ENCODE measurements at regions not wholly inside any gene's neighbourhood (a gene's known extent, or its start where the extent isn't known, plus 50 kb on each side); places are given as distances from the start of the nearest gene placed in this dataset.

GRCh38 chr6:22497276-22497675, 72.1 kb upstream of the HDGFL1 start:
- H3K36me3 ChIP-seq = no peaks in the 10 kb centered on the region

DNA sequence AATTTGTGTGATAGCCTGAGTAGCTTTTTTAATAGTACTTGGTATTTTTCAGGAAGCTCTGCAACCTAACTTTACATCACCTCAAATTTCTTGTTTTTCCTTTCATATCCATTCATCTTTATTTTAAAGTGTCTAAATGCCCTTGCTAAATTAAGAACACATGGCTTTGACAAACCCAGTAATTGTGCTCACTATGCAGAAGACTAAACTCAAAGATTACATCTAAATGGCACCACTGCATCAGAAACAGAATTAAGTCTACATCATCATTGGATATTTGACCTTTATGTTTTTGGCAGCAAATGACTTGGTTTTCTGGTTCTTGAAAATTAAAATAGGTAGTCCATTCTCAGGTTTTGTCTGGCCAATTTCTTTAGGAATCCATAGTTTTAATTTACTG, 69.6 kb upstream of the HDGFL1 start:
- H3K4me3 ChIP-seq (ENCODE audit: low read depth in 1 of 2, low read length in 1 of 2) = no peak overlapping the region
- no peaks in the 10 kb centered on the region for H3K27me3 ChIP-seq
- H3K36me3 ChIP-seq = no peaks in the 10 kb centered on the region
- H3K9me3 ChIP-seq = no peaks in the 10 kb centered on the region
- no peak for TF ChIP-seq CTCF (IDR thresholded peaks at IDR 0.05)
- H3K27ac ChIP-seq = no peak overlapping the region
- no peaks in the 10 kb centered on the region for H3K4me1 ChIP-seq (ENCODE audit: control insufficient read depth in 1 of 2, insufficient read depth in 1 of 2, low read depth in 1 of 2, low read length in 1 of 2)

More at GRCh38 chr6:22497276-22497675, 72.1 kb upstream of the HDGFL1 start:
- Histone ChIP-seq H3K4me3 (ENCODE audit: low read depth in 1 of 2, low read length in 1 of 2) (no peak overlapping the region), H3K27me3 (no peaks in the 10 kb centered on the region), H3K27ac (no peak overlapping the region), H3K4me1 (ENCODE audit: control insufficient read depth in 1 of 2, insufficient read depth in 1 of 2, low read depth in 1 of 2, low read length in 1 of 2) (no peaks in the 10 kb centered on the region), H3K9me3 (no peaks in the 10 kb centered on the region)
- no peak for TF ChIP-seq CTCF (IDR thresholded peaks at IDR 0.05)

DNA sequence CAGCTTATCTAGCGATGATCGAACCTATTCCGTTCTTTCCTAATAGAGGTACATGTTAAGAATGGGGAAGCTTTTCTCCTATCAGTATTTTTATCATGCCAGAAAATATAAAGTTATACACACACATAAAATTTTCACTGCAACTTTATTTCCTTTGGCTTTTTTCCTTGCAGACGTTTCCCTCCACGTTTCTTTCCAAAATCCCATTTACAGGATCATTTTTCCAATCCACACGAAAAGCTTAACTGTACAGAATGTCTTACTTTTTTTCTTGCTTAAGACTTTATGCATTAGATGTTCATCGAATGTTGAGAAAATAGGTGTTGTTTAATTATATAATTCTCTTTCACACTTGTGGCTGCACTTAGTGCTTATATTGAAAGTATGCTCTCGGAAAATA, 62.9 kb upstream of the HDGFL1 start:
- Histone ChIP-seq H3K4me3 (ENCODE audit: low read depth in 1 of 2, low read length in 1 of 2) (no peak overlapping the region), H3K27ac (no peak overlapping the region), H3K4me1 (ENCODE audit: control insufficient read depth in 1 of 2, insufficient read depth in 1 of 2, low read depth in 1 of 2, low read length in 1 of 2) (no peaks in the 10 kb centered on the region), H3K36me3 (no peaks in the 10 kb centered on the region), H3K27me3 (no peaks in the 10 kb centered on the region), H3K9me3 (no peaks in the 10 kb centered on the region)
- no peak for TF ChIP-seq CTCF (IDR thresholded peaks at IDR 0.05)

DNA sequence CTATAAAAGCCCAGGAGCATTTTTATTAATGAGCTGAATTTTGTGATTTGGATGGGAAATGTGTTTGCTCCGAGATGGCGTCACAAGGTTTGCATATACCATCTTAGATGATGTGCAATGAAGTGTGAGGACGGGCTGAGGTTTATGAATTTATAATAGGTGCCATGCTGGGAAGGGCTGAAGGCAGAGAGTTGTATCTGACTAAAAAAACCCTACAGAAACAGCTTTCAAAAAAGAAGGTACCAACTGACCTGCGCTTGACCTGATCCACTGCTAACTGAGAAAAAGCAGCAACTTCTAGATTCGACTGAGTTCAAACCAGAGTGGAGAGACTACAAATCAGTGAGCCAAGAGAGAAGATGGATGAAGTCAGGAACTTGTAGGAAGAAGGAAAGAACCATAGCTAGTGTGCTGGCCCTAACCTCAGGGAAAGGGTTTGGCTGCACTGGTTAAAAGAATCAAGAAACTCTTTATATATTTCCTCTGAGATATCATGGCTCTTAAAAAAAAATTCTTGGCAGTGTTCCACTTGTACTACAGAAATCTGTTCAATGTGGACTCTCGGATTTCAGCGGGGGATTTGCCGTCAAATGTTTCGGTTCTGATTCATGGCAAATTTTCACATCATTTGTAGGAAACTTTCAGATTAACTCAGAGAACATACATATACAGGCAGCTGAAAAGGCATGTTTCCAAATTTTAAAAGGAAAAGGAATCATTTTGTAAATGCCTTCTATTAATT, 56.5 kb upstream of the HDGFL1 start:
- no peak overlapping the region for H3K4me3 ChIP-seq (ENCODE audit: low read depth in 1 of 2, low read length in 1 of 2)
- no peaks in the 10 kb centered on the region for H3K9me3 ChIP-seq
- TF ChIP-seq CTCF (IDR thresholded peaks at IDR 0.05) = no peak
- no peaks in the 10 kb centered on the region for H3K27me3 ChIP-seq
- no peaks in the 10 kb centered on the region for H3K36me3 ChIP-seq
- H3K27ac ChIP-seq = no peak overlapping the region
- no peaks in the 10 kb centered on the region for H3K4me1 ChIP-seq (ENCODE audit: control insufficient read depth in 1 of 2, insufficient read depth in 1 of 2, low read depth in 1 of 2, low read length in 1 of 2)

DNA sequence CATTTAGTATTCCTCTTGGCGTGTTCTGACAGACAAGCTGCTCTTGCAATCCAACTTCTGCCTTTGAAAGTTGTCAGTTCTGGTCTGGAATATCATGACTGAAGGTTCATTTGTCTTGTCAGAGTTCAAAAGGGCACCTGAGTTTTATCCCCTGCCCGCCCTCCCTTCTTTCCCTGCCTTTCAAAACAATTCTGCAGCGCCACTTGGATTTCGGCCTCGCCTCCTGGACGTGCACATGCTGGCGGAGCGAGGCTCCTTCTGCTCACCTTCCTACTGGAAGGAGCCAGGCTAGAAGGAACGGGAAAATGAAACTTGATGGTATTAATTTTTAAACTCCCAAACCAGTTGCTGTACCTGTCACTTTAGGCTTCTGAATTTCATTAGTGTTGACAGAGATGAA, 55.7 kb upstream of the HDGFL1 start:
- TF ChIP-seq CTCF (IDR thresholded peaks at IDR 0.05) = no peak
- H3K36me3 ChIP-seq = no peaks in the 10 kb centered on the region

More for the DNA sequence above, 55.7 kb upstream of the HDGFL1 start:
- Histone ChIP-seq H3K9me3 (no peaks in the 10 kb centered on the region), H3K27ac (no peak overlapping the region), H3K4me1 (ENCODE audit: control insufficient read depth in 1 of 2, insufficient read depth in 1 of 2, low read depth in 1 of 2, low read length in 1 of 2) (no peaks in the 10 kb centered on the region), H3K4me3 (ENCODE audit: low read depth in 1 of 2, low read length in 1 of 2) (no peak overlapping the region), H3K27me3 (no peaks in the 10 kb centered on the region)
